ENCODE measurements at regions not wholly inside any gene's neighbourhood (a gene's known extent, or its start where the extent isn't known, plus 50 kb on each side); places are given as distances from the start of the nearest gene placed in this dataset.

GRCh38 chr3:76664816-76665215 is 375.1 kb upstream of the ROBO2 start:
- H3K27me3 ChIP-seq = no peaks in the 10 kb centered on the region
- no peaks in the 10 kb centered on the region for H3K36me3 ChIP-seq
- TF ChIP-seq, protein P1, sequence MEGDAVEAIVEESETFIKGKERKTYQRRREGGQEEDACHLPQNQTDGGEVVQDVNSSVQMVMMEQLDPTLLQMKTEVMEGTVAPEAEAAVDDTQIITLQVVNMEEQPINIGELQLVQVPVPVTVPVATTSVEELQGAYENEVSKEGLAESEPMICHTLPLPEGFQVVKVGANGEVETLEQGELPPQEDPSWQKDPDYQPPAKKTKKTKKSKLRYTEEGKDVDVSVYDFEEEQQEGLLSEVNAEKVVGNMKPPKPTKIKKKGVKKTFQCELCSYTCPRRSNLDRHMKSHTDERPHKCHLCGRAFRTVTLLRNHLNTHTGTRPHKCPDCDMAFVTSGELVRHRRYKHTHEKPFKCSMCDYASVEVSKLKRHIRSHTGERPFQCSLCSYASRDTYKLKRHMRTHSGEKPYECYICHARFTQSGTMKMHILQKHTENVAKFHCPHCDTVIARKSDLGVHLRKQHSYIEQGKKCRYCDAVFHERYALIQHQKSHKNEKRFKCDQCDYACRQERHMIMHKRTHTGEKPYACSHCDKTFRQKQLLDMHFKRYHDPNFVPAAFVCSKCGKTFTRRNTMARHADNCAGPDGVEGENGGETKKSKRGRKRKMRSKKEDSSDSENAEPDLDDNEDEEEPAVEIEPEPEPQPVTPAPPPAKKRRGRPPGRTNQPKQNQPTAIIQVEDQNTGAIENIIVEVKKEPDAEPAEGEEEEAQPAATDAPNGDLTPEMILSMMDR (IDR thresholded peaks at IDR 0.05) = no peak
- no peak for TF ChIP-seq POLR2A (IDR thresholded peaks at IDR 0.05)
- H3K9me3 ChIP-seq = no peaks in the 10 kb centered on the region
- DNase-seq = no peak
- H3K27ac ChIP-seq = no peak overlapping the region
- no peak overlapping the region for H3K4me3 ChIP-seq
- no peaks in the 10 kb centered on the region for H3K4me1 ChIP-seq

GRCh38 chr3:76668653-76669052 is 371.2 kb upstream of the ROBO2 start:
- no peak overlapping the region for H3K27ac ChIP-seq
- H3K9me3 ChIP-seq = no peaks in the 10 kb centered on the region
- H3K4me3 ChIP-seq = no peak overlapping the region
- H3K27me3 ChIP-seq = no peaks in the 10 kb centered on the region
- no peak for DNase-seq
- TF ChIP-seq, protein P1 (IDR thresholded peaks at IDR 0.05) = no peak
- no peak for TF ChIP-seq POLR2A (IDR thresholded peaks at IDR 0.05)
- H3K36me3 ChIP-seq = no peaks in the 10 kb centered on the region
- H3K4me1 ChIP-seq = no peaks in the 10 kb centered on the region

GRCh38 chr3:76669322-76669721 is 370.6 kb upstream of the ROBO2 start:
- Histone ChIP-seq H3K27me3 (no peaks in the 10 kb centered on the region), H3K4me1 (no peaks in the 10 kb centered on the region), H3K27ac (no peak overlapping the region), H3K4me3 (no peak overlapping the region), H3K36me3 (no peaks in the 10 kb centered on the region), H3K9me3 (no peaks in the 10 kb centered on the region)
- TF ChIP-seq, protein P1 (IDR thresholded peaks at IDR 0.05) = no peak
- no peak for TF ChIP-seq POLR2A (IDR thresholded peaks at IDR 0.05)
- DNase-seq = no peak

GRCh38 chr3:76673171-76673570 is 366.7 kb upstream of the ROBO2 start:
- TF ChIP-seq, protein P1 (IDR thresholded peaks at IDR 0.05) = no peak
- TF ChIP-seq POLR2A (IDR thresholded peaks at IDR 0.05) = no peak
- no peak for DNase-seq

GRCh38 chr3:76679541-76679940 is 360.4 kb upstream of the ROBO2 start:
- Histone ChIP-seq H3K4me1 (no peaks in the 10 kb centered on the region), H3K4me3 (no peak overlapping the region), H3K27ac (no peak overlapping the region), H3K9me3 (no peaks in the 10 kb centered on the region), H3K27me3 (no peaks in the 10 kb centered on the region), H3K36me3 (no peaks in the 10 kb centered on the region)
- TF ChIP-seq POLR2A (IDR thresholded peaks at IDR 0.05) = no peak
- TF ChIP-seq, protein P1 (IDR thresholded peaks at IDR 0.05) = peak in 3 of 6 experiments; percentile 33 to 49 (median 37)
- no peak for DNase-seq

More at GRCh38 chr3:76673171-76673570, 366.7 kb upstream of the ROBO2 start:
- H3K4me3 ChIP-seq = no peak overlapping the region
- H3K4me1 ChIP-seq = no peaks in the 10 kb centered on the region
- H3K9me3 ChIP-seq = no peaks in the 10 kb centered on the region
- H3K27me3 ChIP-seq = no peaks in the 10 kb centered on the region
- no peak overlapping the region for H3K27ac ChIP-seq
- H3K36me3 ChIP-seq = no peaks in the 10 kb centered on the region

DNA sequence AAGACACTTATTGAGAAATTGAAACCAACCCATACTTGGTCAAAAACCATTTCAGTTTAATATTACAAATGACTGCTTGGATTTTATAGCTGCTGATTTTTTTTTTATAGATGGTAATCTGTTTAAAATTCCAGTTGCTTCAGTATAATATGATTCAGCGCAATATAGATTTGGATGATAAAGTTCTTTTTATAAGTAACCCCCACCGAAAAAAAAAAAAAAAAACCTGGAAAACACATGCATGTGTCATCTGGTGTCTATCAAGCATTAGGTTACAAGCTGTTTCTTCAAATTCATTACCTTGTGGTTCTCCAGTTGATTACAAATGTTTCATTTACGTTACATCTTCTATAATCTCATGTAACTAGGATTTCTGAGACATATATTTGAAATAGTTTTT is 356.6 kb upstream of the ROBO2 start:
- no peak for DNase-seq
- H3K27ac ChIP-seq = no peak overlapping the region
- no peaks in the 10 kb centered on the region for H3K27me3 ChIP-seq
- TF ChIP-seq, protein P1 (IDR thresholded peaks at IDR 0.05) = no peak
- no peak for TF ChIP-seq POLR2A (IDR thresholded peaks at IDR 0.05)
- no peak overlapping the region for H3K4me3 ChIP-seq
- H3K9me3 ChIP-seq = no peaks in the 10 kb centered on the region
- no peaks in the 10 kb centered on the region for H3K36me3 ChIP-seq
- H3K4me1 ChIP-seq = no peaks in the 10 kb centered on the region

All from Peyer's patch (tissue), 4 donors.